Hepatocyte (in vitro differentiated cells): ENCODE measurements at regions not wholly inside any gene's neighbourhood (a gene's known extent, or its start where the extent isn't known, plus 50 kb on each side); places are given as distances from the start of the nearest gene placed in this dataset.

Source experiments
- DNase-seq: peaks from one replicate; pipeline ENCODE4 v3.0.0-alpha.2; 2016; ENCODE audit warnings: low spot score
- H2AFZ ChIP-seq: fragments of 200-600 bp; sonication (generic); 2 replicates; pipeline ENCODE4 v1.6.0; 2016; ENCODE audit warnings: antibody characterized with exemption, mild to moderate bottlenecking
- H3K27ac ChIP-seq: fragments of 200-600 bp; sonication (generic); 2 replicates; pipeline ENCODE4 v1.5.1; 2016; ENCODE audit warnings: mild to moderate bottlenecking
- H3K27me3 ChIP-seq: fragments of 200-600 bp; sonication (generic); 2 replicates; pipeline ENCODE4 v1.6.1; 2016
- H3K36me3 ChIP-seq: fragments of 200-600 bp; sonication (generic); replicated peaks from 2 replicates; pipeline ENCODE4 v1.5.1; 2016; ENCODE audit warnings: low read depth; ENCODE audit not compliant: insufficient read depth
- H3K4me1 ChIP-seq: fragments of 200-600 bp; sonication (generic); 2 replicates; pipeline ENCODE4 v1.5.1; 2016; ENCODE audit warnings: mild to moderate bottlenecking, moderate library complexity; ENCODE audit not compliant: insufficient read depth
- H3K4me2 ChIP-seq: fragments of 200-600 bp; sonication (generic); 2 replicates; pipeline ENCODE4 v1.6.0; 2016
- H3K4me3 ChIP-seq: fragments of 200-600 bp; sonication (generic); 2 replicates; pipeline ENCODE4 v1.5.1; 2016; ENCODE audit warnings: mild to moderate bottlenecking
- H3K79me2 ChIP-seq: fragments of 200-600 bp; sonication (generic); 2 replicates; pipeline ENCODE4 v1.6.0; 2017; ENCODE audit warnings: mild to moderate bottlenecking
- H3K9me2 ChIP-seq: fragments of 200-600 bp; sonication (generic); replicated peaks from 2 replicates; pipeline ENCODE4 v1.6.0; 2017; ENCODE audit warnings: mild to moderate bottlenecking; ENCODE audit not compliant: insufficient read depth
- H3K9me3 ChIP-seq: fragments of 200-600 bp; sonication (generic); 2 replicates; pipeline ENCODE4 v1.5.1; 2016; ENCODE audit warnings: low read depth, mild to moderate bottlenecking
- H4K20me1 ChIP-seq: fragments of 200-600 bp; sonication (generic); 2 replicates; pipeline ENCODE4 v1.6.0; 2016; ENCODE audit warnings: mild to moderate bottlenecking; ENCODE audit not compliant: insufficient read depth, poor library complexity, severe bottlenecking
- CTCF ChIP-seq: fragments of 200-600 bp; sonication (generic); IDR thresholded peaks from 2 replicates; pipeline ENCODE4 v1.5.1; 2016; ENCODE audit warnings: antibody characterized with exemption, mild to moderate bottlenecking; ENCODE audit not compliant: poor library complexity
- EZH2 ChIP-seq: fragments of 200-600 bp; sonication (generic); IDR thresholded peaks from 2 replicates; pipeline ENCODE4 v1.6.1; 2016; ENCODE audit warnings: antibody characterized with exemption, mild to moderate bottlenecking, borderline replicate concordance
- EZH2phosphoT487 ChIP-seq: fragments of 200-600 bp; sonication (generic); IDR thresholded peaks from one replicate; pipeline ENCODE4 v1.6.1; 2018; ENCODE audit warnings: antibody characterized with exemption, mild to moderate bottlenecking, low read depth, moderate library complexity; ENCODE audit not compliant: unreplicated experiment, severe bottlenecking
- WGBS: methylation state at CpG from one replicate; pipeline ENCODE4 v1.1.6; 2016; ENCODE audit warnings: low lambda C conversion rate; ENCODE audit errors: missing lambda C conversion rate; 5-methylcytosine and 5-hydroxymethylcytosine counted together

GRCh38 chr20:11027224-11027623 is 353.4 kb upstream of the JAG1 start:
- no peak overlapping the region for H3K27ac ChIP-seq
- WGBS: 91% methylated on average over 3 of the region's 3 CpGs
- H3K4me3 ChIP-seq: no peak overlapping the region
- no peaks in the 10 kb centered on the region for H3K4me1 ChIP-seq
- no peaks in the 10 kb centered on the region for H4K20me1 ChIP-seq
- H3K27me3 ChIP-seq: no peaks in the 10 kb centered on the region
- no peak overlapping the region for H3K4me2 ChIP-seq
- no peaks in the 10 kb centered on the region for H3K9me3 ChIP-seq
- no peaks in the 10 kb centered on the region for H3K36me3 ChIP-seq
- H3K9me2 ChIP-seq: no peaks in the 10 kb centered on the region
- no peak overlapping the region for H2AFZ ChIP-seq
- TF ChIP-seq EZH2: no peak
- TF ChIP-seq EZH2phosphoT487: no peak
- DNase-seq: no peak
- H3K79me2 ChIP-seq: no peaks in the 10 kb centered on the region

- no peaks in the 10 kb centered on the region for H3K79me2 ChIP-seq
- no peaks in the 10 kb centered on the region for H3K4me1 ChIP-seq
- 98% methylated on average over 2 of the region's 2 CpGs for WGBS
- no peak overlapping the region for H2AFZ ChIP-seq
- H3K4me2 ChIP-seq: no peak overlapping the region
- no peak for DNase-seq
- H3K4me3 ChIP-seq: no peak overlapping the region
- TF ChIP-seq EZH2phosphoT487 (no peak), CTCF (no peak), EZH2 (no peak)
- no peaks in the 10 kb centered on the region for H3K36me3 ChIP-seq
- H4K20me1 ChIP-seq: no peaks in the 10 kb centered on the region
- no peaks in the 10 kb centered on the region for H3K27me3 ChIP-seq
- no peaks in the 10 kb centered on the region for H3K9me3 ChIP-seq
- H3K9me2 ChIP-seq: no peaks in the 10 kb centered on the region
- no peak overlapping the region for H3K27ac ChIP-seq
Observed at GRCh38 chr20:11030351-11030750, 356.6 kb upstream of the JAG1 start.

- no peaks in the 10 kb centered on the region for H3K27me3 ChIP-seq
- H3K27ac ChIP-seq: no peak overlapping the region
- H4K20me1 ChIP-seq: no peaks in the 10 kb centered on the region
- no peaks in the 10 kb centered on the region for H3K9me3 ChIP-seq
- WGBS: 83% methylated on average over 2 of the region's 2 CpGs
- H3K4me1 ChIP-seq: no peaks in the 10 kb centered on the region
- H3K36me3 ChIP-seq: no peaks in the 10 kb centered on the region
- no peak overlapping the region for H2AFZ ChIP-seq
- TF ChIP-seq CTCF (no peak), EZH2phosphoT487 (no peak), EZH2 (no peak)
- H3K4me3 ChIP-seq: no peak overlapping the region
- no peak overlapping the region for H3K4me2 ChIP-seq
- H3K79me2 ChIP-seq: no peaks in the 10 kb centered on the region
- H3K9me2 ChIP-seq: no peaks in the 10 kb centered on the region
- DNase-seq: no peak
Observed at GRCh38 chr20:11031300-11031699, 357.5 kb upstream of the JAG1 start.

GRCh38 chr20:11032611-11033010 is 358.8 kb upstream of the JAG1 start:
- Histone ChIP-seq H4K20me1 (no peaks in the 10 kb centered on the region), H3K4me2 (no peak overlapping the region), H3K9me3 (no peaks in the 10 kb centered on the region), H3K36me3 (no peaks in the 10 kb centered on the region), H3K27me3 (no peaks in the 10 kb centered on the region), H3K27ac (no peak overlapping the region), H3K9me2 (no peaks in the 10 kb centered on the region), H3K4me1 (no peaks in the 10 kb centered on the region), H2AFZ (no peak overlapping the region), H3K4me3 (no peak overlapping the region), H3K79me2 (no peaks in the 10 kb centered on the region)
- 86% methylated on average over 3 of the region's 3 CpGs for WGBS
- TF ChIP-seq EZH2phosphoT487: no peak
- TF ChIP-seq EZH2: no peak
- no peak for DNase-seq
